Left kidney (tissue), 1 donor: ENCODE measurements at regions not wholly inside any gene's neighbourhood (a gene's known extent, or its start where the extent isn't known, plus 50 kb on each side); places are given as distances from the start of the nearest gene placed in this dataset.
A peak's percentile ranks its signal among the peaks of the same experiment; 100 is the strongest.

Experiments
- DNase-seq: peaks from one replicate; pipeline ENCODE4 v3.0.0-alpha.2; 2013

DNA sequence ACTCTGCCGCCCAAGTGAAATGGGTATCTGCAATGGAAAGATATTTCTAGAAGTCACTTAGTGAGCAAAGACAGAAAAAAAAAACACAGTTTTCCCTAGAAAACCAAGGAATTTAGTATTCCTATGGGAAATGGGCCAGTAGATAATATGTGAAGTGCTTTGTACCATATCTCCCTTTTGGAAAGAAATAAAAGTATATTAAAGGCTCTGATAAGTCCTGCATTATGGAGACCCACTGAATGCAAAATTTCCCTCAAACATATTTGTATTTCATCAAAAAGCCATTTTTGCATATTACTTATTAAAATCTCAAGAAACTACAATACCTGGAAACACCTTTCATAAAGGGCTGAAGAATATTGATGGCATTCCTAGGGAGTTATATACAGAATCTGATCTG lies 51.6 kb upstream of the DYNLRB2 start:
- DNase-seq: no peak

DNA sequence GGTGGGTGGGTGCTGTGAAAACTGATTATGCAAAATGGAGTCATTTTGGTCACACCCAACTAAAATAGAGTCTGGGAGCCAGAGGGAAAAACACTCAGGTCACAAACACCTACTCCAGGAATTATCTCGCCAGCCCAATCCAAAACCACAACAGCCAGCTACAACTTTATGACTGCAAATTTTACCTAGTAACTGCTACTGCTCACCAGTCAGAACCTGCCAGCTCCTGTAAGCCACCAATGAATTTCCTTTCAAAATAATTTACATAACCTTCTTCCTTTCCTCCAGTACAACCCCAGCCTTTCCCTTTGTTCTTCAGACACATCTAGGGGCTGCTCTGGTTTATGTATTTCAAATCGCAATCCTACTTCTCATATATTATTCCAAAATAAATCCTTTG lies 52.6 kb upstream of the DYNLRB2 start:
- DNase-seq: no peak

DNA sequence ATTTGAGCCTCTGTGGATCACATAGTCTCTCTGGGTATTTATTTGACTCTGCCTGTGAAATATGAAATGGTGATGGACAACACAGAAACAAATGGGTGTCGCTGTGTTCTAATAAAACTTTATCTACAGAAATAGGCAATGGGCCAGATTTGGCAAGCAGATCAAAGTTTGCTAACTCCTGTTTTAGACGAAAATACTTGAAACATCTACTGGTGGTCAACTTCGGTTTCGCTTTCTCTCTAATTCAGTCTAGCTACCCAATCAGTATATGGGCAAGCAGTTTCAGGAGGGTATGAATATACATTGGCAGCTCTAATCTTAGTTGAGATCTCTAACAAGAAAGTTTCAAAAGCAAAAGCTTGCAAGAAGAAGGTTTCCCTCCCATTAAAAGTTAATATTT lies 60.1 kb upstream of the DYNLRB2 start:
- no peak for DNase-seq

DNA sequence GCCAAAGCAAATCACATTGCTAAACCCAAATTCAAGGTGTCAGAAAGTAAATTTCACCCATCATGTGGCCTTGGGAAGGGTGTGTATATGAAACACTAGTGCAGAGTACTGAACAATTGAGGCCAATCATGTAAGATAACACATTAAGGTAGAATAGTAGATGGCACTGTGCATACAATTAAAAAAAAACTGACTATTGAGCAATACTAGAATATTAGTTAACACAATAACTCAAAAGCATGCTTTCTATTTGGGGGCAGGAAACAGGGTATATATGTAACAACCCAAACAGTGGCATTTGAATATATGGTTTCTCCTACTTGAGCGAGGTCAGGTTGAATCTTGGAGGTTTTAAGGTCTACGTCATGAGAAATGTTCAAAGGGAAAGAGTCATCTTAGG lies 63.0 kb upstream of the DYNLRB2 start:
- DNase-seq: no peak

DNA sequence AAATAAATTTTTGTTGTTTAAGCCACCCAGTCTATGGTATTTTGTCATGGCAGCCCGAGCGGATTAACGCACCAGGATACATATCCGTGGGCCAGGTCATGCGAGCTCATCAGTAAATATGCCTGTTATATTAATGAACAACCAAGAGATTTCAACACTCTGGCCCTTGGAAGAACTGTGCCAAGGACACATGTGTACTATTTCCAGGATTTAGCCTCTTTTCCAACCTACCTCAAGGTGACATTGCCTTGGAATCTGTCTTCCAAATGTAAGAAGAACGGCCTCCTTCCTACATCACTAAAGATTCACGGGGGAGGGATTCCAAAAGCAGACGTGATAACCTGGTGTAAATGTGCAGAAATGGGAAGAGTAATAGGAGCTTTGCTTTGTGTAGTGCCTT lies 72.8 kb upstream of the DYNLRB2 start:
- no peak for DNase-seq

DNA sequence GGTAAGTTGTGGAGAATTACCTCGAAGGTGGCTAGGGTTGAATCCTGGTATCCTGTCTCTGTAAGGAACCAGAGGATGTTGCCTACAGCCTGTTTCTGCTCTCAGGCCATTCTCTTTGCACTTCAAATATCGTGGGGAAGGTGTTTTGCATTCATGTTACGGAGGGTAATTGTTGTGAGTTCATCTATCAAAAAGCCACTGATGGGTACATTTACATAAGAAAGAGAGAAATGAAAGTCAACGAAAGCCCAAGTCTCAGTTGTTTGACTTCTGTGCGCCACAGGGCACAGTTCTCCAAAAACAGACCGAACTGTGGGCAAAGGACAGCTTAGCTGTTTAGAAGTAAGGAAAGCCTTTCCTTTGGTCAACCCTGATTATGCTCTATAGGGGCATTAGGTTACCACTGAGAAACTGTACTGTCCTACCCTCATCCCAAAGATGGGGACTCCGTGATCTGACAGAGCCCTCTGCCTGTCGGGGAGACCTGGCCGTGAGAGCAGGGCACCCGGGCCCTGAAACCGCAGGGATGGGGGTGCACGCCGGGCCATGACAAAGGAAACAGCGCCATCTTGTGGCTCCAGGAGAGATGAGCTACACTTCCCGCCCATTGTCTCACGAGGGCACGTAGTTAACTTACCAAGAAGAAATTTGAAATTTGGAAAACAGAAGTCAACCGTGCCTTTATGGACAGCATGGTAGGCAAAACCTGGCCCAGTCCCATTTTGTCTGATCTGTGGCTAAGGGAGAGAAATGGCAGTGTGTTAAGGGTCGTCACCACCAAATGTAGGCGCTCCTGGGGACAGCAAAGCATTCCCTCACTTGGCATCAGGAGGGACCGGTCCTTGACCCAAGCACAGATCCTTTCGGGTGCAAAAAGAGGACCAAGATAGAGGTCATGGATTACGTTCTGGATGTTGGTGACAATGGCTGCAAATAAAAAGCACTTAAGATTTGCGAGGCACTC lies 74.5 kb upstream of the DYNLRB2 start:
- DNase-seq: peak; percentile 75

DNA sequence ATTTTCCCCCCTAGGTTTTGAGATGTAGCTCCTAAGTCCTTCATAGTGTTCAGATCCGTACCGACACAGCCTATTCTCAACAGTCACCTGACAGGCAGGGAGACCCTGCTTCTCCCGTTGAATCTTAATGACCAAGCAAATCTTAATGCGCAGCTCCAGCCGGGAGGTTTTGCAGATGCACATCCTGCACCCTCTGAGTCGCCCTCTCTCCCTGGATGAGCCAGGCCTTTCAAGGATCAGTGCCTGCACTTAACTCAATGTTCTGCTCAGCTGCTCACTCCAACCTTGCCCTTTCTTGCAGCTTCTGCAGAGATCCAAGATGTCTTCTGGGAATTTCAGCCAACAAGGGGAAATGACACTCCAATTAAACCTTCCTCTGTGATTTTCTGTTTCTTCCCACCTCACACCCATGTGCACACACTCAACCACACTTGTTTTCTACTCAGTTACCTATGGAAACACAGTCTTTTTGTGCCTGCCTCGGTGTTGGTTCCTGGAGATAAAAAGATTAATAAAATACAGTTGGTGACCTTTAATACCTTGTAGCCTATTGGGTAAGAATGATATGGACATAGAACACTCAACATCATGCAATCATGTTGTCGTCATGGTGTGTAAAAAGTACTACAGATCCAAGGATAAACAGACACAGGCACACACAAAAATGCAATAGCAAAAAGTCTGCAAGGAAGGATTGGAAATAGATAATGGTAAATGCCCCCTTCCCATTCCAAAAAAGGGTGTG lies 76.9 kb upstream of the DYNLRB2 start:
- DNase-seq: peak; percentile 24

DNA sequence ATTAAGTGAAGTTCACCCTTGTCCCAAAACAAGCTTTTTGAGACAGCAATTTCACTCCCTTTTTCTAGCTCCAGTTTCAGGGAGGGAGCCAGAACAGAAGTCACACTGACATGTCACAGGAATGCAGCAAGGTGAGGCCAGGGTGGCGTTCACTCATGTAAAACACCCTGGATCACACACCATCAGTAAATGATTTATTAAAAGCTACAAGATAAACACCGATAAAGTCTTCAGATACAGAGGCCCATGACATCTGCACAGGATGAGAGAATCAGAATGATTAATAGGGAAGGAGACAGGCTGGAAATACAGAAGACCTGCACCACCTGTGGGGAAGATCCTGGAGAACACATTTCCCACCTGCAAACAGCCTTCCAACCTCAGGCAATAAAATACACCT lies 77.5 kb upstream of the DYNLRB2 start:
- DNase-seq: peak; percentile 24

DNA sequence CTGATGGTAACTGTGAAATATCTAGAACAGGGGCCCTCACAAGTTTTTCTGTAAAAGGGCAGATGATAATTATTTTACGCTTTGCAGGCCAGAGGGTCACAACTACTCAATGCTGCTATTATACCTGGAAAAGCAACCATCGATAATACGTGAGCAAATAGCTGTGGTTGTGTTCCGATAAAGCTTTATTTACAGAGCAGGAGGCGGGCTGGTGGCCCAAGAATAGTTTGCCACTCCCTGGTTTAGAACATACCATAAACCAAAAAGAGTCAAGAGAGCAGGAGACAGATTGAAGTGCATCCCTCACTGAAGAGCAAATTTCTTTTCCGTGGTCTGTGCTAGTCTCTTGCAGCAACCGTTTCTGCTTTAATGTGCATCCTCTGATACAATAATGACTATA lies 77.9 kb upstream of the DYNLRB2 start:
- DNase-seq: no peak

DNA sequence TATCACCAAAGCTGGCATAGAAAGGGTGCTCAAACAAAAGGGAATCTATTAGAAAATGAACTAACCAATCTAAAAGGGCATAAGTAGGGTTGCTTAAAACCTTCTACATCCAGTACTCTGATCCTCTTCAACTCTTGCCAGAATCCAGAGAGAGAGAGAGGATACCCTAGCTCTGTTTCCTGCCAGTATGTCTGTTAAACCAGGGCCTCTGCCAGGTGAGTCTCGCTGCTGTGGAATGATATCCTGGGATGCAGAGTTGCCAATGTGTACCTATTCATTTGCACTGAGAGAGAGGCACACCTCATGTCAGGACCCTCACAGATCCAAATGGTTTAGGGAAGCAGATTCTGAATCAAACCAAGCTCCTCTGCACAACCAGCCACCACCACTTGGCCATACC lies 79.8 kb upstream of the DYNLRB2 start:
- no peak for DNase-seq

DNA sequence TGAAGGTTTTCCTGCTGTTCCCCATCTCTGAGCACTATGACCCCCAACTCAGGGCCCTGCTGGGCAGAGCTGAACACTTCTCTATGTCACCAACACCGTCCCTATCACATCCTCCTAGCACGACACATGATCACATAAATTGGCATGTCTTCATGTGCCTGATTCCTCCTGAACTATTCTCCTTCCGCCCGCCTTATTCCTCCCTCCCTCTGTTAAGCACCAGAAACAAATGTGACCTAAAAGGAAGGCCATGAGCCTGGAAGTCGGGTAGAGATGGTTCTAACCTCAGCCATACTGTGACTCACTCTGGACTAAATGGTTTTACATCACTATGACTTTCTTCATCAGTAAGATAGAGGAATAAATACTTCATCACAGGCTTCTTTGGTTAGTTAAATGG lies 80.8 kb upstream of the DYNLRB2 start:
- DNase-seq: no peak

DNA sequence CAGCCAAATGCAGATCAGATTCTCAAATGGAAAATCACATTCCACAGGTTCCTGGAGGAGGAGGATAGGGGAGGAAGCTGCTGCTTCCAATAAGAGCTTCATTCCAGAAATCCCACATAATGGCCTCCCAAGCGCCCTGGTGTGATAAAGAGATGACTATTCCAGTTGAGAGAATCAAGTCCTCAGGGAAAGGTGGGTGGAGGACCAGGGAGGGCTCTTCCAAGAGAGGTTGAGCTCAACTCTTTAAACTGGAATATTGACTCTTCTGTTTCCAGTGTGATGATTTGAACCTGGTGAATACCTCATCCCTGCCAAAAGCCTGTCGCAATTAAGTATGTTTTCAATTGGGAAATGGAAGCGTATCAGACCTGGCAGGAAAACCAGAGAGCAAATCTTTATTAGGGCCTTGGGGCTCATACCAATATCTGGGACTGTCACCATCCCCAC lies 81.4 kb upstream of the DYNLRB2 start:
- no peak for DNase-seq

DNA sequence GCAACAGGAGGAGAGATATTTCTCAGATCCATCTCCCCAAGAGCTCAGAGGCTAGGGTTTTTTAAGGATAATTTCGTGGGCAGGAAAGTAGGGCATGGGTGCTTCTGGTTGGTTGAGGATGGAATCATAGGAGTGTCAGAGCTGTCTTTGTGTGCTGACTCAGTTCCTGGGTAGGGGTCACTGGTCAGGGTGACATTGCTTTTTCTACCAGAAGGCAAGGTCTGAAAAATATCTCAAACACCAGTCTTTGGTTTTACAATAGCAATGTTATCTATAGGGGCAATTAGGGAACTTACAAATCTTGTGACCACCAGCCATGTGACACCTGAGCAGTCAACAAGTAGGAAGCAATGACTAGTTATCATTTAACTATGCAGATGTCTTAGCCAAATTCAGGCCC lies 82.9 kb upstream of the DYNLRB2 start:
- DNase-seq: no peak

DNA sequence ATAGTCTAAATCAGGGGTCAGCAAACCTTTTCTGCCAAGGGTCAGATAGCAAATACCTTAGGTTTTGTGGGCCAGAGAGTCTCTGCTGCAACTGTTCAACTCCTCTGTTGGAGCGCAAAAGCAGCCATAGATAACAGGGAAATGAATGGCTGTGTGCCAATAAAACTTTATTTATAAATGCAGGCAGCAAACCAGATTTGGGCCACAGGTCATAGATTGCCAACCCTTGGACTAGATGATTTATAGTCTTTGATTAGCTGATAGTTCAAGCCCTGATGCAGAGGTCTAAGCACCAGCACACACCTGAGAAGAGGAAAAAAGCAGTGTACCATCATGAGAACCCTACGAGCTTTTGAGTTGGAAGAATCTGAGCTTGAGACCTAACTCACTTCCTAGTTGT lies 86.0 kb upstream of the DYNLRB2 start:
- no peak for DNase-seq

DNA sequence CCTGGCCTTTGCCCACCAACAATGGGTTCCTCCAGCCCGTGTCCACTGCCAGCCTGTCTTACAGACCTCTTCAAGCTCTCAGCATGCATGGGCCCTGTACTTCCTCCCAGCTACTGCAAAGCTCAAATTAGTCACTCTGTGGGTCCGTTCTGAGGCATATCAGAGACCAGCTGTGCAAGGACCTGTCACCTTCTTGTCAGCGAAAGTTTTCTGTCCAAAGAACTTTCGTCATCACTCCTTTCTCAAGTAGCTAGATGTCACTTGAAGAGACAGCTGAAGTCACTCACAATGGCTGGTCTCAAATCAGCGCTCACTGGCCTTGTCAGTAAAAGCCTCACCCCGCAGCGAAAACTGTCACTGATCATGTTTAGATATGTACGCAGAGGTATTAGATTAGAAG lies 91.4 kb upstream of the DYNLRB2 start:
- DNase-seq: no peak

DNA sequence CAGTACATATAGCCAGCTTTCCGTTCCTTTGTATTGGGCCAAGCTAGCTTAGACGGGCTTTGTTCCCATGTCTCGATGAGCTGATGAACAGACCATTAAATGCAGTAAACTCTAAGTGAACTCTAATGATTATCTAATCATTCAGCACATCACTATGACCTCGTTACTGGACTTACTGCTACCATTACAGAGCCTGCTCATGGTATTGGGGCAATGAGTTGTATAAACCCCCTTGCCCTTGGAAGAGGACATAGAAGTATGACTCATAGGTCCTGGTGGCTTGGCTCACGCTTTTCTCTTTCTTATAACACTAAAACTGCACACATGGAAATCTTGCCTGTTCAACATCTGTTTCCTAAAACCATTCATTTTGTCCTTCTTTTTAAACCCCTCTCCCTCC lies 93.6 kb upstream of the DYNLRB2 start:
- no peak for DNase-seq

DNA sequence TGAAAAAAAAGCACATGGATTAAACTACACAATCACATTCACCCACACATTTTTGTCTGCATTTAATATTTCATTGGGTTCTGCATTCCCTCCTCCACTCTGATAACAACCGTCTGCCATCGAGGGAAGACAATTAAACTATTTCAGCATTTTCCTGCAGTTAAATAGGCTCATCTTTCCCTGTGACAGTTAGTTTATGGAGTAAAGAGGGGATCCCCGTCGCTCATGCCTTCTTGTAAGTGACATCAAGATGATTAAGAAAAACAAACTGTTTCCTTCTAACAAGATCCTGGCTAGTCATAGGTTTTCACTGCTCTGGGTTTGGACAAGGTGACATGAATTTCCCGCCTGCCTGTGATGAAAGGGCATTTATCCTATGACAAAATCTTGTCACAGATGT lies 98.0 kb upstream of the DYNLRB2 start:
- DNase-seq: no peak

DNA sequence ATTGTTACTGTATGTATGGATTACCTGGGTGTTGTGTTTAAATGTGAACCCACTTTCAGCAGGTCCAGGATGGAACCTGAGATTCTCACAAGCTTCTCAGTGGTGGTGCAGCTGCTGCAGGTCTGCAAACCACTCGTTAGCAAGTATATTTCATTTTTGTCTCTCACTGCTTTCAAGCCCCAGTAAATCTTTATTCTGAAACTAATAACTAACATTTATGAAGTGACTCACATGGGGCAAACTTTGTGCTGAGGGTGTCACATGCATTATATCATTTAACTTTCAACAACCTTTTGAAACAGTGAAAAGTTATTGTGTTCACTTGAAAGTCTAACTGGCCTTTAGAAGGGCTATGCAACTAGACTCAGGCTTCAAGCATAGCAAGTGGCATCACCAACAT lies 98.9 kb upstream of the DYNLRB2 start:
- DNase-seq: no peak

DNA sequence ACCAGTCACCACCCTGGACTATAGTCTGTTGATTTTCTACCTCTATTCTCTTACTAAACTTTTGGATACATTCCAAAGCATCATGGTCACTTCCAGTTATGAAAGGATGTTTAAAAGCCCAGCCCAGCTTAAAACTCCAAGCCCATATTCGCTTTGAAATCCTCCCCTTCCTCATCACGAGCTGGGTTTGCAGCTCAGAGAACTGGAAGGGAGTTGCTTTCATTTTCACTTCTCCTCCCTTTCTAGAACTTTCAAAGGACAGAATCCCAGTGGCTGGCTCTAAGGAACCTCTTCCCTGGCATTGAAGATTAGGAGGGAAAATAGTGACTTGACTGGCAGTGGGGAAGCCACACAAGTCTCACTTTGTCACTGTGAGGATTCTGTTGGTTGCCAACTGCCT lies 100.1 kb upstream of the DYNLRB2 start:
- no peak for DNase-seq

DNA sequence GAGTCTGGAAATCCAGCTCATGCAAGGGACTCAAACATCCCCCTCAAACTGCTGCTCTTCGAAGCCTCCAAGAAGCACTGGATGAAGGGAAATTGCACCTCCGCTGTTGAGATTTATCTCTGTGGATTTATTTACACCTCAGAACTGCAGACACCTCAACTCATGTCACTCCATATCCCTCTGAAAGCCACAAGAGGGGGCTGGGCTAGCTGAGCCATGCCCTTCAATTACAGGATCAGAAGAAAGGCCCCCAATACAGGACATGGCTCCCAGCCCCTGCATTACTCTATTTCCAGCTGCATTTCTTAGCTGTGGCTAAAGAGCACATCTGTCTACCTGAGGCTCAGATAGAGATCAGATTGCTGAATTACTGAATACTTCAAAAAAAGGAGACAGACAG lies 103.1 kb upstream of the DYNLRB2 start:
- DNase-seq: no peak

DNA sequence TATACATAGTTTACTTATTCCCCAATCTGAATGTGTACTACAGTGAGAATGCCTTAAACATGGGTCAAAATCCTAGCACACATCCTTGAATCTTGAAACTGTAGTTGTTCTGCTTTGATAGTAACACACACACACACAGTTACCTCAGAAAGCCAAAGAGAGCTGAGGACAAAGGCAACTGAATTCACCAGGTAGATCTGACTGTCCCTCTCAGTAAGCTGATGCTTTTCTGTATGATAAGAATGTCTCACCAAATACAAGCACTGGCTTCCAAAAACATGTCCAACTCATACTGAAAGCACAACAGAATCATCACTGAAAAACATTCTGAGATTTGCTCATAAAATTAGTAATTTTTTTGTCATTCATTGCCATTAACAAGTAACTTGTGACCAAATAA lies 104.3 kb upstream of the DYNLRB2 start:
- DNase-seq: no peak

DNA sequence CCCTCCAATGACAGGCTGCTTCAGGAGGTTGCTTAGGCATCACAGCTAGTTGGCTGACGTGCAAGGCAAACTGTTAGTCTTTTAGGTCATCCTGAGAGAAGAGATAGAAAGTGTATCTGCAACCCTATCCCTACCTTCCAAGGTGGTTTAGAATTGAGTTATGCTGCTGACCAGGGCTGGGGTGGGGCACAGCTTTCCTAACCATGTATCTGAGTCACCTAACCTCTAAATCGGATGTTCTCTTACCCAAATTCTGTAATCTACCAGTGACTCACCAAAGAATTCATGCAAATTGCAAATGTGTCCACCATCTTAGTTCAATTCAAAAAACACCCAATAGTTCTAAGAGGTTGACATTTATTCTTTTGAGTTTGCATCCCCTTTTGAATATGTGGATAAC lies 107.2 kb upstream of the DYNLRB2 start:
- no peak for DNase-seq

DNA sequence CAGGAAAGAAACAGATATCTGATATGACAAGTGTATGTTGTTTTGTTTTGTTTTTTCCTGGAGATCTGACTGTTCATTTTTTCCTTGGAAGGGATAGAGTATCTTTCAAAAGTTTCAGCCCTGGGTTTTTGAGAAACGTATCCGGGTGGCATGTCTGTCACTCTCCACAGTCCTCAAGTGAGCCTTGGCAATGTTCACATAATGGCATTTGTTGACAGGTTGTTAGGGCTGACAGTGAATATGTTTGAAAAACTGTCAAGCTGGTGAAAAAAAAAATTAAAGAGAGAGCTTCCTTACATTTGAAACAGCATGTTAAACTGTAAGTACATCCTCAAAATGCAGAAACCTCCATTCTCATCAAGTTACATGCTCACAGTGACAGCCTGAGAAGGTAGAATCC lies 113.0 kb upstream of the DYNLRB2 start:
- DNase-seq: no peak
